ENCODE measurements at regions not wholly inside any gene's neighbourhood (a gene's known extent, or its start where the extent isn't known, plus 50 kb on each side); places are given as distances from the start of the nearest gene placed in this dataset.

- TF ChIP-seq, protein P1, sequence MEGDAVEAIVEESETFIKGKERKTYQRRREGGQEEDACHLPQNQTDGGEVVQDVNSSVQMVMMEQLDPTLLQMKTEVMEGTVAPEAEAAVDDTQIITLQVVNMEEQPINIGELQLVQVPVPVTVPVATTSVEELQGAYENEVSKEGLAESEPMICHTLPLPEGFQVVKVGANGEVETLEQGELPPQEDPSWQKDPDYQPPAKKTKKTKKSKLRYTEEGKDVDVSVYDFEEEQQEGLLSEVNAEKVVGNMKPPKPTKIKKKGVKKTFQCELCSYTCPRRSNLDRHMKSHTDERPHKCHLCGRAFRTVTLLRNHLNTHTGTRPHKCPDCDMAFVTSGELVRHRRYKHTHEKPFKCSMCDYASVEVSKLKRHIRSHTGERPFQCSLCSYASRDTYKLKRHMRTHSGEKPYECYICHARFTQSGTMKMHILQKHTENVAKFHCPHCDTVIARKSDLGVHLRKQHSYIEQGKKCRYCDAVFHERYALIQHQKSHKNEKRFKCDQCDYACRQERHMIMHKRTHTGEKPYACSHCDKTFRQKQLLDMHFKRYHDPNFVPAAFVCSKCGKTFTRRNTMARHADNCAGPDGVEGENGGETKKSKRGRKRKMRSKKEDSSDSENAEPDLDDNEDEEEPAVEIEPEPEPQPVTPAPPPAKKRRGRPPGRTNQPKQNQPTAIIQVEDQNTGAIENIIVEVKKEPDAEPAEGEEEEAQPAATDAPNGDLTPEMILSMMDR (IDR thresholded peaks at IDR 0.05; ENCODE audit: insufficient read depth, low read length, poor library complexity, severe bottlenecking) = no peak
- TF ChIP-seq EZH2phosphoT487 (conservative IDR thresholded peaks at IDR 0.05; ENCODE audit: low read length) = no peak
- no peak overlapping the region for H3K4me3 ChIP-seq (ENCODE audit: insufficient read depth, low read length, poor library complexity, severe bottlenecking)
- no peaks in the 10 kb centered on the region for H3K9me2 ChIP-seq (replicated peaks; ENCODE audit: insufficient read depth, low read length)
- H3K36me3 ChIP-seq (ENCODE audit: low read length) = no peaks in the 10 kb centered on the region
- H3F3A ChIP-seq (ENCODE audit: insufficient read depth) = no peaks in the 10 kb centered on the region
- no peak overlapping the region for H3K4me2 ChIP-seq (ENCODE audit: low read depth, low read length, poor library complexity, severe bottlenecking)
- H3K79me2 ChIP-seq (ENCODE audit: insufficient read depth, low read length) = no peaks in the 10 kb centered on the region
- no peak overlapping the region for H2AFZ ChIP-seq (ENCODE audit: low read depth, low read length, severe bottlenecking)
- H3K9me3 ChIP-seq (ENCODE audit: insufficient read depth, low read length) = no peaks in the 10 kb centered on the region
- H4K20me1 ChIP-seq (ENCODE audit: low read depth, low read length) = no peaks in the 10 kb centered on the region
- no peak overlapping the region for H3K9ac ChIP-seq (ENCODE audit: low read length)
- no peak overlapping the region for H3K27ac ChIP-seq (ENCODE audit: low read depth, low read length)
- no peaks in the 10 kb centered on the region for H3K27me3 ChIP-seq (ENCODE audit: low read length)
These were observed 292.4 kb upstream of the PWP1 start for GRCh38 chr12:107393043-107393717.

DNA sequence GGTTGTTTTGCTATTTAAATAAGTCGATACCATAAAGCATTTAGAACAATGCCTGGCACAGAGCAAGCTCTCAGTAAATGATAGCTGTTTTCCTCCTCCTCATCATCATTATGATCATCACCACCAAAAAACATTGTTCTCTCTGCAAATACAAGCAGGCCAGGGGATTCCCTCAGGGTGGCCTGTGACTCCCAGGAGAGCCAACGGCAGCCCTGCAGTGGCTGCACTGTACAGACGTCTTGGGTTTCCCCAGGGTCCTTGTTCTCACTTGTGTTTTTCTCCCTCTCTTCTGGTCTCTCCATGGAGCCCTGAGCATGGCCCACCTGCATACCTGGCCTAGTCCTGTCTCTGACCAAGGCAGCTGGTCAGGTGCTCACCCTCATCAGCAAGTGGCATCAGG, 290.9 kb upstream of the PWP1 start:
- Histone ChIP-seq H3K9me2 (replicated peaks; ENCODE audit: insufficient read depth, low read length) (no peaks in the 10 kb centered on the region), H3K27me3 (ENCODE audit: low read length) (no peaks in the 10 kb centered on the region), H4K20me1 (ENCODE audit: low read depth, low read length) (no peaks in the 10 kb centered on the region), H3K9me3 (ENCODE audit: insufficient read depth, low read length) (no peaks in the 10 kb centered on the region), H2AFZ (ENCODE audit: low read depth, low read length, severe bottlenecking) (no peak overlapping the region), H3K9ac (ENCODE audit: low read length) (no peak overlapping the region), H3K36me3 (ENCODE audit: low read length) (no peaks in the 10 kb centered on the region), H3K4me3 (ENCODE audit: insufficient read depth, low read length, poor library complexity, severe bottlenecking) (no peak overlapping the region), H3K27ac (ENCODE audit: low read depth, low read length) (no peak overlapping the region), H3K4me2 (ENCODE audit: low read depth, low read length, poor library complexity, severe bottlenecking) (no peak overlapping the region), H3F3A (ENCODE audit: insufficient read depth) (no peaks in the 10 kb centered on the region), H3K79me2 (ENCODE audit: insufficient read depth, low read length) (no peaks in the 10 kb centered on the region)
- TF ChIP-seq, protein P1 (IDR thresholded peaks at IDR 0.05; ENCODE audit: insufficient read depth, low read length, poor library complexity, severe bottlenecking) = no peak
- TF ChIP-seq EZH2phosphoT487 (conservative IDR thresholded peaks at IDR 0.05; ENCODE audit: low read length) = no peak

GRCh38 chr12:107395817-107396216, 289.8 kb upstream of the PWP1 start:
- Histone ChIP-seq H3K79me2 (ENCODE audit: insufficient read depth, low read length) (no peaks in the 10 kb centered on the region), H4K20me1 (ENCODE audit: low read depth, low read length) (no peaks in the 10 kb centered on the region), H3K4me3 (ENCODE audit: insufficient read depth, low read length, poor library complexity, severe bottlenecking) (no peak overlapping the region), H3K9me2 (replicated peaks; ENCODE audit: insufficient read depth, low read length) (no peaks in the 10 kb centered on the region), H3K36me3 (ENCODE audit: low read length) (no peaks in the 10 kb centered on the region), H3K9ac (ENCODE audit: low read length) (no peak overlapping the region), H3K27ac (ENCODE audit: low read depth, low read length) (no peak overlapping the region), H2AFZ (ENCODE audit: low read depth, low read length, severe bottlenecking) (no peak overlapping the region), H3F3A (ENCODE audit: insufficient read depth) (no peaks in the 10 kb centered on the region), H3K4me2 (ENCODE audit: low read depth, low read length, poor library complexity, severe bottlenecking) (no peak overlapping the region), H3K27me3 (ENCODE audit: low read length) (no peaks in the 10 kb centered on the region), H3K9me3 (ENCODE audit: insufficient read depth, low read length) (no peaks in the 10 kb centered on the region)
- TF ChIP-seq, protein P1 (IDR thresholded peaks at IDR 0.05; ENCODE audit: insufficient read depth, low read length, poor library complexity, severe bottlenecking) = no peak
- no peak for TF ChIP-seq EZH2phosphoT487 (conservative IDR thresholded peaks at IDR 0.05; ENCODE audit: low read length)

Data from SU-DHL-6 (cell line).